Glutamatergic neuron (in vitro differentiated cells): ENCODE measurements at regions not wholly inside any gene's neighbourhood (a gene's known extent, or its start where the extent isn't known, plus 50 kb on each side); places are given as distances from the start of the nearest gene placed in this dataset.

Experiments used
- DNase-seq: peaks from one replicate; pipeline ENCODE4 v3.0.0; 2022
- H3K27ac Mint-ChIP-seq: one replicate; pipeline ENCODE4 v1.8.0; 2020; ENCODE audit warnings: mild to moderate bottlenecking, mixed read lengths, inconsistent platforms; ENCODE audit not compliant: unreplicated experiment
- H3K27me3 Mint-ChIP-seq: one replicate; pipeline ENCODE4 v1.8.0; 2020; ENCODE audit warnings: mild to moderate bottlenecking, moderate library complexity, mixed read lengths, inconsistent platforms; ENCODE audit not compliant: unreplicated experiment
- H3K36me3 Mint-ChIP-seq: one replicate; pipeline ENCODE4 v1.8.0; 2020; ENCODE audit warnings: mild to moderate bottlenecking, mixed read lengths, inconsistent platforms; ENCODE audit not compliant: unreplicated experiment
- H3K4me1 Mint-ChIP-seq: one replicate; pipeline ENCODE4 v1.8.0; 2020; ENCODE audit warnings: mild to moderate bottlenecking, low read depth, mixed read lengths, inconsistent platforms; ENCODE audit not compliant: unreplicated experiment
- H3K4me3 Mint-ChIP-seq: one replicate; pipeline ENCODE4 v1.8.0; 2020; ENCODE audit warnings: mild to moderate bottlenecking, mixed read lengths, inconsistent platforms; ENCODE audit not compliant: unreplicated experiment
- H3K9me3 Mint-ChIP-seq: one replicate; pipeline ENCODE4 v1.8.0; 2020; ENCODE audit warnings: mild to moderate bottlenecking, moderate library complexity, mixed read lengths, inconsistent platforms; ENCODE audit not compliant: unreplicated experiment
- TF ChIP-seq, protein P1 (sequence below): fragments of 200-600 bp; sonication (generic); IDR thresholded peaks from one replicate; pipeline ENCODE4 v1.5.0; 2021; ENCODE audit not compliant: partially characterized antibody, unreplicated experiment

- no peaks in the 10 kb centered on the region for H3K9me3 Mint-ChIP-seq
- DNase-seq = no peak
- no peaks in the 10 kb centered on the region for H3K36me3 Mint-ChIP-seq
- H3K27me3 Mint-ChIP-seq = no peaks in the 10 kb centered on the region
- no peak overlapping the region for H3K4me3 Mint-ChIP-seq
- no peak overlapping the region for H3K27ac Mint-ChIP-seq
- no peaks in the 10 kb centered on the region for H3K4me1 Mint-ChIP-seq
- TF ChIP-seq, protein P1, sequence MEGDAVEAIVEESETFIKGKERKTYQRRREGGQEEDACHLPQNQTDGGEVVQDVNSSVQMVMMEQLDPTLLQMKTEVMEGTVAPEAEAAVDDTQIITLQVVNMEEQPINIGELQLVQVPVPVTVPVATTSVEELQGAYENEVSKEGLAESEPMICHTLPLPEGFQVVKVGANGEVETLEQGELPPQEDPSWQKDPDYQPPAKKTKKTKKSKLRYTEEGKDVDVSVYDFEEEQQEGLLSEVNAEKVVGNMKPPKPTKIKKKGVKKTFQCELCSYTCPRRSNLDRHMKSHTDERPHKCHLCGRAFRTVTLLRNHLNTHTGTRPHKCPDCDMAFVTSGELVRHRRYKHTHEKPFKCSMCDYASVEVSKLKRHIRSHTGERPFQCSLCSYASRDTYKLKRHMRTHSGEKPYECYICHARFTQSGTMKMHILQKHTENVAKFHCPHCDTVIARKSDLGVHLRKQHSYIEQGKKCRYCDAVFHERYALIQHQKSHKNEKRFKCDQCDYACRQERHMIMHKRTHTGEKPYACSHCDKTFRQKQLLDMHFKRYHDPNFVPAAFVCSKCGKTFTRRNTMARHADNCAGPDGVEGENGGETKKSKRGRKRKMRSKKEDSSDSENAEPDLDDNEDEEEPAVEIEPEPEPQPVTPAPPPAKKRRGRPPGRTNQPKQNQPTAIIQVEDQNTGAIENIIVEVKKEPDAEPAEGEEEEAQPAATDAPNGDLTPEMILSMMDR = no peak
Observed at GRCh38 chr2:53243430-53243829, 524.2 kb upstream of the CHAC2 start.

GRCh38 chr2:53242090-53242489 lies 525.5 kb upstream of the CHAC2 start:
- H3K36me3 Mint-ChIP-seq = no peaks in the 10 kb centered on the region
- DNase-seq = no peak
- H3K27ac Mint-ChIP-seq = no peak overlapping the region
- H3K9me3 Mint-ChIP-seq = no peaks in the 10 kb centered on the region
- H3K27me3 Mint-ChIP-seq = no peaks in the 10 kb centered on the region
- no peak overlapping the region for H3K4me3 Mint-ChIP-seq
- TF ChIP-seq, protein P1 = no peak
- no peaks in the 10 kb centered on the region for H3K4me1 Mint-ChIP-seq

DNA sequence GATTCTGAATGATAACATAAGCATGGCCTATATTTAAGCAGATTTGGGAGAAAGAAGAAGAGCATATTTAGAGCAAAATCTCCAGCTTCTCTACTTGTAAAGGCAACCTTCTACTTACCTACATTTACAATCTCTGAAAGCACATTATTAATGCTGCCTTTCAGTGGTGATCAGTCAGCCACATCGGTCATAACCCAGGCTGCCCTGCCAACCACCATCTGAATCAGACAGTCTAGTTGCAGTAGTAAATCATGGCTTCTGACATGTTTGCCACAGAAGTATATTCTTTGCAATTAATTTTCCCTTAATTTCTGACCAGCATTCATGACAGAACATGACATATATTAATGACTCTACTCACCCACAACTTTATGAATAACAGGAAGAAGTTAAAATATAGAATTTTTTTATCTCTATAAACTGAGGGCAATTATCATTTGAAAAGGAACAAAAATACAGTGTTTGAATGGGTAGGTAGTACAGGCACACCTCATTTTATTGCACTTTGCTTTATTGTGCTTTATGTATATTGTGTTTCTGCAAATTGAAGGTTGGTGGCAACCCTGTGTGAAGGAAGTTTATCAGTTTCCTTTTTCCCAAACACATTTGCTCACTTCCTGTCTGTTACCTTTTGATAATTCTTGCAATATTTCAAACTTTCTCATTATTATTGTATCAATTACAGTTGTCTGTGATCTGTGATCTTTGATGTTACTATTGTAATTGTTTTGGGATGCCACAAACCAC lies 531.6 kb upstream of the CHAC2 start:
- Mint-ChIP-seq H3K9me3 (no peaks in the 10 kb centered on the region), H3K4me1 (peaks cover 6% of the 10 kb centered on the region), H3K36me3 (no peaks in the 10 kb centered on the region), H3K4me3 (no peak overlapping the region), H3K27me3 (no peaks in the 10 kb centered on the region), H3K27ac (no peak overlapping the region)
- DNase-seq = no peak
- TF ChIP-seq, protein P1 = no peak

DNA sequence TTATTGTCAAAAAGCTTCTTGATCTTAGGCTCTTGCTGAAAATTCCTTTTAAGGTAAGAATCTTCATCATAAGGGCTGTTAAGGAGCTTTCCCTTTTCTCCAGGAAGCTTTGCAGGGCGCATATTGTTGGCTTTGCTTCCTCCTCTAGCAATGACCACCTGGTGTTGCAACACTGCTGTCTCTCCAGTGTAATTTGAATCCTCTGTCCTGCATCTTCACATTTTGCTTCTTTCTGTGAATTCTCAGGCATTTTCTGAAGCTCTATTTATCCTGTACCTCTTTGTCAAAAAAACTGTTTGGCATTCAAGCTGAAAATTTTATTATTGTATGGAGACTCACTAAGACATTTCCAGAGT lies 533.1 kb upstream of the CHAC2 start:
- Mint-ChIP-seq H3K9me3 (no peaks in the 10 kb centered on the region), H3K27ac (no peak overlapping the region), H3K27me3 (no peaks in the 10 kb centered on the region), H3K4me1 (peaks cover 6% of the 10 kb centered on the region), H3K4me3 (no peak overlapping the region), H3K36me3 (no peaks in the 10 kb centered on the region)
- TF ChIP-seq, protein P1 = no peak
- no peak for DNase-seq

- Mint-ChIP-seq H3K9me3 (no peaks in the 10 kb centered on the region), H3K27ac (no peak overlapping the region), H3K4me1 (peaks cover 9% of the 10 kb centered on the region), H3K36me3 (no peaks in the 10 kb centered on the region), H3K27me3 (no peaks in the 10 kb centered on the region), H3K4me3 (no peak overlapping the region)
- no peak for DNase-seq
- TF ChIP-seq, protein P1 = no peak
Observed at GRCh38 chr2:53233759-53234547, 533.7 kb upstream of the CHAC2 start.
